M059J (cell line): ENCODE measurements at regions not wholly inside any gene's neighbourhood (a gene's known extent, or its start where the extent isn't known, plus 50 kb on each side); places are given as distances from the start of the nearest gene placed in this dataset.

Experiments used
- DNase-seq: peaks from one replicate; pipeline ENCODE4 v3.0.0-alpha.2; 2012; ENCODE audit warnings: low read depth

DNA sequence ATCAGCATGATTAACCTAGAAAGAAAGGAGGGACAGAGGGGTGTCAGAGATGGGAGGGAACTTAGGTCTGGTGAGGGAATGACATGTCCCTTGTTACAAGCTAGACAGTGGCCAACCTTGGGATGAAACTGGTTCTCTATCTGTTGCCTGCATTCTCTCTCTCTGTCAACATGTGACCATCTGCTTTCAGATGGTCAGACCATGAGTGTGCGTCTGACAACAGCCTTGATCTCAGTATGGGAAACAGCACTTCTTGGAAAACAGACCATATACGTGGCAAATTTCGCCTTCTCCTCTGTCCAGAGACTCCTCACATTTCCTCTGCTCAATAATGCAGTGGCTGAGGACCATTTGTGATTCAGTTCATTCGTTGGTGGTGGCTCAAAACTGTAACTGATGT is 845.9 kb downstream of the TYW1 start:
- peak; percentile 31 for DNase-seq

DNA sequence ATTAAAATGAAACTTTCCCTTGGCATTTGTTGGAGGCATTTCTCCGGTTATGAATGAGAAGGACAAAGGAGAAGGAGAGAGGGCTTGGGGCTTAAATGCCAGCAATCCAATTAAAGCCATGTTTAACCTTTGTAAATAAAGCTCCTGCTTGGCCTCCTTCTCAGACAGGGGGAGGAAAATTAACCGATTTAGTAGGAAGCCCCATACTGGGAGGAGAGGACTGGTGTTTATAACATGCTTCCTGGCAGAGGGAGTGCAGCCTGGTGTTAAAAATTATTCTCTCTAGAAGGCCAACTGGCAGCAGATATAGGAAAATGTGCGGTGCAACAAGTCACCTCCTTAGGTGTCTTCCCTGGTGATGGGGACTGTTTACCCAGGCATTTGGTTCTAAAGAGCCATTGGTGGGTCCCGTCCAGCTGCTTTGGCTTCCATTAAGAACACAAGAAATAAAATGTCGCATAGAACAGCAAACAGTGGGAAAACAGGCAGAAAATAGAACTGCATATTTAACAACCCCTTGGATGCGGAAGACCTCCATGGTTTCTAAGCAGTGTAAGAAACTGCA is 846.5 kb downstream of the TYW1 start:
- no peak for DNase-seq

DNA sequence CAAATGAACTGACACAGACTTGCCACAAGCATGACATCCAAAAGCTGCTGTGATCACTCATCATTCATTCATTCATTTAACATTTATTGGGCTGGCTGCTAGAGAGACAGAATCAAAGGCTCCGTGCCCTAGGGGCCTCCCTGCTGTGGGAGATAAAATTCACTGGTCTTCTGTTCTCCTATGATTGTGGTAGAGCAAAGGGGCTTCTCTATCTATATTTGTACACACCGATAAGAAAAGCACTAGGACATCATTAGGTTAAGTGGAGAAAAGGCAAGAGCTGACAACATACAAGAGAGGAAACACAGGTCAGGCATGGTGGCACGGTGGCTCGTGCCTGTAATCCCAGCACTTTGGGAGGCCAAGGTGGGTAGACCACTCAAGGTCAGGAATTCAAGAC is 847.0 kb downstream of the TYW1 start:
- DNase-seq = no peak

DNA sequence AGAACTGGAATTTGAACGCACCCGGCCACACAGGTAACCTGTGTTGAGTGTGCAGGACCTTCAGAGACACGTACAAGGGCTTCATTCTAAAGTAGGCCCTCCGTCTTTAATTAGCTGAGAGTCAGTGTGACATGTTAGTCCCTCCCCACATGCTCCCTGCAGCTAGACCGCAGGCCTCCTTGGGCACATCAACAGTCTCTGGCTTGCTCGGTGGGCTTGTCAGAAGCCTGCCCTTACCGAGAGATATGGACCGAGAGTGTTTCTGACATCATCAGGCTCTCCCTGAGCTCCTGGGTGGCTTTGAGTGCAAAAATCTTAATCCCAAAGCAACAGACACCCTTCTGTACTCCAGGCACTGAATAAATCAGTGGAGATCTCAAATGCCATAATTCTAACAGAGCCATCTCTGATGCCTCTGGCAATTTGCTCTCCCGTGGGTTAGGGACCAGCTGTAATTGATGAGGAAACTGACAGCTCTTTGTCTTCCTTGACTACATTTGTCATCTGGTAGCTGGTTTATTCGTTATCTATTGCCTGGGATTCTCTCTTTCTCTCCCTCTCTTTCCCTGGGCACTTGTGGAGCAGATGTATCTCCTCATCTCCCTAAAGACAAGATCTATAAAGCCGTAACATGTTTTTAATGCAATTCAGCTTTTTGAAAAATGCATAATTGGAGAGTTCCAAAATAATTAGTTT is 850.6 kb downstream of the TYW1 start:
- DNase-seq = no peak

DNA sequence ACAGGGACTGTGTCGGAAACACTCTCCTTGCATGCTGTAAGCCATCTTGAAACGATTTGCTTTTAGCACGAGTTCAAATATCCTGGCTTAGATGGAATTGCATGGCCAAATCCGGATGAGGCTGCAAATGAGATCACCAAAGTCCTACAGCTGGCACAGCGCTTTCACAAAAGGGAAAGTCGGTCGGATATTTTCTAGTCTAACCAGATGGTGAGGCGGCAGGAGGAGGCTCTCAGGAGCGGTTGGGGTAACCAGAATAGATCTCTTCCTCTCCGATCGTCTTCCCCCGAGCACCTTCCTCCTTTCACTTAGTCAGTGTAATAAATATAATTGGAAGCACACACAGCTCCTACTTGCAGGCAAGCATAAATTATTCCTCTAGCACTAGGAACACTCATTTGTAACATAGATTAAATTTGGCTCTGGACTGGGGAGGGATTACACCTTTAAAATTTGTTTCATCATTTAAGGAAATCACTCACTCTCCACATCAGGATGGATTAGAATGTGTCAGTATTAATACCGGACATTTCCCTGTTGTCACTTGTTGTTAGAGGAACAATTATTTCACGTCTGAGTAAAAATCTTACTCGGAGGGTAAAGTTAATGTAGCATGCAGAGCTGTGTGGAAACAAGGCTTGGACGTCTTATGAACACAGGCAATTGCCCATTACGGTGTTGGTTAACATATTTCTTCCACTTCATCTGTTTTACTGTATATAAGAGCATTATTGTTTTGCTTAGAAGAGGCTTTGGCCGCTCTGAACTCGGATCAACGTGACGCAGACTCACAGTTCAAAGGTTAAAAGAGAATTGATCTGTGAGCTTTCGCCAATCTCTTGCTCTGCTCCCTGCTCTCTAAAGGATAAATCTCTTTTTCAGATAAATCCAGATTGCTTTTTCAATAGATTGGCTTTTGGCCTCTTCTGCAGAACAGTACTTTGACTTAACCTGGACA is 857.9 kb downstream of the TYW1 start:
- DNase-seq = peak; percentile 40

DNA sequence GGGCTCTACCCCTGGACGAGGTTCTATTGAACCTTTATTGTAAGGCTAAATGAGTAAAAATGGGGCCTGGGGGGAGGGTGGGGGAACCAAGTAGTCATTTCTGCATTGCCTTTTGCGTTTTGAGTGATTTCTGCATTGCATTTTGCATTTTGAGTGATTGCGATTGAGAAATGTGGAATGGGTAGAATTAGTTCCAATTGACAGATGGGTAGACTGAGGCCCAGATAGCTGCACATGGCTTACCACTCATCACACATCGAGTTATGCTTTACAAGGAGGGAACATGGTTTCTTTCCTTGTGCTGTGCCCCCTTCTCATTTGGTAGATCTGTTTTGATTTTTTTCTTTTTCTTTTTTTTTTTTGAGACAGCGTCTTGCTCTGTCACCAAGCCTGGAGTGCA is 858.7 kb downstream of the TYW1 start:
- no peak for DNase-seq

DNA sequence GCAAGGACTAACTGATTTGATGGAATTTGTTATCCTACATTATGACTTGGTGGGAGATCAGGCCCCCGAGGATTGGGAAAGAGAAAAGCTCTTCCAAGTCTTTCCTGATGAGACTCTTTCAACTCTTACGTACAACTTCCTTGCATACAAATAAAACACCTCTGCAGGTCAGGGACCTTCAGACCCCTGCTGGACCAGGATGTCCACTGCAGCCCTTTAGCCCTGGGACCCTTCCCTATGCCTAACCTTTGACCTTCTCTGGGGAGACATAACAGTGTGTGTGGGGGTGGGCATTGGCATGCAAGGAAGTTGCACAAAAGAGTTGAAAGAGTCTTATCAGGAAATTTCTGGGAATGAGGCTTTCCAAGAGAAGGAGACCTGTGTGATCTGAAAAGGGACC is 859.4 kb downstream of the TYW1 start:
- no peak for DNase-seq

DNA sequence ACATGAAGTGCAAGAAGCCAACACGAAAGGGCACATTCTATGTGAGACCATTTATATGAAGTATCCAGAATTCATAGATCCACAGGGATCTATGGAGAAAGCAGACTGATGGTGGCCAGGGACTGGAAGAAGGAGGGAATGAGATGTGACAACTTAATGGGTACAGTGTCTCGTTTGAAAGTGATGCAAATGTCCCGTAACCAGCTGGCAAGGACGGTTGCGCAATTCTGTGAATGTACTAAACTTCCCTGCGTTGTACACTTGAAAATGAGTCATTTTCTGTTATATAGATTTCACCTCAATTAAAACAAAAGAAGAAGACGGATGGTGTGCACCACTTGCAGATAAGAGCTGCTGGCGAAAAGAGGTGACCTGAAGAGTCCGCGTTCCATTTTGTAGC is 861.1 kb downstream of the TYW1 start:
- DNase-seq = no peak

DNA sequence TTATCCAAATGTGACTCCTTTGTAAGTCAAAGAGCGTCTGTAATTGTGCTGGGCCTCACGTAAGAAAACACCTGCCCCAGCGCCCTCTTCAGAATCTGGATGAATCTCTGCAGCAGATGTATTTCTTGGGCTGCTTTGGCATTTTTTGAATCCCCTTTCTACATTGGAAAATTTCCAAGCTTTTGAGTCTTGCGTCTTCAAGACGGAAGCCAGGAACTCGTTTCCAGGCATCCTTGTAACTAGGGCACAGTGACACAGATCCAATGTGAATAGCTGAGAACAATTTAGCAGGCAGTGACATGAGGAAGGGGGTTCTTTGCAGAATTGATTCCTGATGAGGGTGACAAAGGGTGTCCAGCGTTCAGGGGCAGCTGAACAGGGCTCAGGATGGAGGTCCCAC is 862.3 kb downstream of the TYW1 start:
- DNase-seq = no peak

DNA sequence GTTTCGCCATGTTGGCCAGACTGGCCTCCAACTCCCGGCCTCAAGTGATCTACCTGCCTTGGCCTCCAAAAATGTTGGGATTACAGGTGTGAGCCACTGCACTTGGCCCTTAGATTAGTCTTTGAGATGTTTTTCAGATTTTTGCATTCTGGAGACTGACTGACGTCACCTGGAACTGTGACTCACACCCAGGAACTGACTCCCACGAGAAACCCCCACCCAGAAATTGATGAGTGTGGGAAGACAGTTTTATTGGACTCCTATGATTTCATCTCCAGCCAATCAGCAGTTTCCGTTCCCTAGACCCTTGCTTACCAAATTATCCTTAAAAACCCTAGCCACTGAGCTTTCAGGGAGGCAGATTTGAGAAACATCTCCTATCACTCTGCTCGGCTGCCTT is 867.3 kb downstream of the TYW1 start:
- peak; percentile 61 for DNase-seq

DNA sequence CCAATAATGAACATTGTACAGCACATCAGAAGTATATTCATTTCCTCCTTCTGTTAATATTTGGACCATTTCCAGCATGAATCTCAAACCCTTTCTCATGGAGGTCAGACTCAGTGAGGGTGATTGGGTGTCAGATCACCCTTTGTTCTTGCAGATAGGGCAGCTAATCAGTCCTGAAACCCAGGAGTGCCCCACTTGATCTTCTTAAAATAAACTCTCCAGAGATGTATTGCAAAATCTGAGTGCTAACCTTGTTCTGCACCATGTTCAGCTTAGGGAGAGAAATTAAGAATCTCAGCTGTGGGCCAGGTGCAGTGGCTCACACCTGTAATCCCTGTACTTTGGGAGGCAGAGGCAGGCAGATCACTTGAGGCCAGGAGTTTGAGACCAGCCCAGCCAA is 869.4 kb downstream of the TYW1 start:
- DNase-seq = no peak

DNA sequence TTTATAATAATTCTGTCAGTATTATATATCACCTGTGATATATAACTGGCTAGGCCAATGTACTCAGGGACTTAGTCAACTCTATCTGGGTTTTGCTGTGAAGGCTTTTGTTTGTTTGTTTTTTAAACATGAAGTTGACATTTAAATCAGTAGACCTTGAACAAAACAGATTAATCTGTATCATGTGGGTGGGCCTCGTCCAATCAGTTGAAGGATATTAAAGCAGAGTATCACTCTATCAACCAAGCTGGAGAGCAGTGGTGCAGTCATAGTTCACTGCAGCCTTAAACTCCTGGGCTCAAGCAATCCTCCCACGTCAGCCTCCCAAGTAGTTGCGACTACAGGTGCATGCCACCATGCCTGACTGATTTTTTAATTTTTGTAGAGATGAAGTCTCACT is 870.2 kb downstream of the TYW1 start:
- DNase-seq = no peak

DNA sequence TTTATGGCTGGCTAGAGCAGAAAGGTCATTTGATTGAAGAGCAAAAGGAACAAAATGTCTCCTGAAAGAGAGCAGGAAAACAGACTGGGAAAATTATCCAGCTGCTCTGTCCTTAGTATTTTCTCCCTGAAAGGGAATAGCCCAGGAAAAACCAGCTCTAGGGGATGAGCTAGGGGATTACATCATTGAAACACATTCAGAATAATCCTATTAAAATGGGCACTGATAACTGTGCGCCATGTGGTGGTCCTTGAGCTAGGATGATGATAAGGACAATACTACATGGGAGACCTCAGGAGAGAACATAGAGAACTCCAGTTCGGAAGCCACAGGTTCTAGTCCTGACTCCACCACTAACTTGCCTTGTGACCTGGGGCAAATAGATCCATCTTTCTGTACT is 873.8 kb downstream of the TYW1 start:
- DNase-seq = no peak

DNA sequence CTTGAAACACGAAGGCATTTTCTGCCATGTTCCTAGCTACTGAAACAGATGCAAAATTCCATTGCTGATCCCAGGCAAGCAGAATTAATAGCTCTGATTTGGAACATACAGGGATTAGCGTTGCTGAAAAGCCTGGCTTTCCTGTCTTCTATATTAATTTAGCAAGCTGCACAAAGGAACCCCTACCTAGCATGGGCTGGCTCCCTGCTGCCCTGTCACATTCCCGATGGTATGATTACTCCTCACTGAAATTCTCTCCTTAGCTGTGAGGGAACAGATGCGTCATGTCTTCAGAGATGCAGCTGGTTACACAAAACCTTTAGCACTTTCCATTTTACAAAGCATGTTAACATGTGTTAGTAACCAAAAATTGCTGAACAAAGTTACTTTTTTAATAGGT is 878.9 kb downstream of the TYW1 start:
- DNase-seq = no peak

DNA sequence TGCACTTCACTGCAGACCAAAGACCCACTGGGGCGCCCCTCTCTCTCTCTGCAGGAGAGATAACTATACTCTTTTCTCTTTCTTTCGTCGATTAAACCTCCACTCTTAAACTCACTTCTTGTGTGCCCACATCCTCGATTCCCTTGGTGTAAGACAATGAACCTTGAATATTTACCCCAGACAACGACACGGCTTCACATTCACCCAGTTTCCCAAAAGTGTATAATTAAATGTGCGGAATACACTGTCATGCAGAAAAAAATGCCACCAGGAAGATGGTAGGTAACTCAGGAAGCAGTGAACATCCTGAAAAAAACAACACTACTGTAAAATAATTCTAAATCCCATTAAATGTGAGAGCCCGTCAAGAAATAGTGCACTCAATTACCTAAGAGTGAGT is 882.2 kb downstream of the TYW1 start:
- DNase-seq = no peak

DNA sequence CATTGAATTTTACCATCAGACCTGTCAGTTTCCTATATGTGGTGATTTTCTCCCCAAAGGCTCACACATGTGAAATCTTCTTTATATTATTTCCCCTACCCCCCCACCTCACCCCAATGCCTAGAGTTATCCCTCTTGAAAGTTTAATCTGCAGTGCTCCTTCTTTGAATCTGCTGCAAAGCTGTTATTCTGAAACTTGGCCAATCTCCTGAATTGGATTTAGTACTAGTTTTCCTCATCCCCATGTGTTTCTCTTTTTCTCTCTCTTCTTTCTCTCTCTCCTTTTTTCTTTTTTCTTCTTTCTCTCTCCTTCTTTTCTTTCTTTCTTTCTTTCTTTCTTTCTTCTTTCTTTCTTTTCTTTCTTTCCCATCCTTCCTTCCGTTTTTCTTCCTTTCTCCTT is 886.2 kb downstream of the TYW1 start:
- DNase-seq = no peak

DNA sequence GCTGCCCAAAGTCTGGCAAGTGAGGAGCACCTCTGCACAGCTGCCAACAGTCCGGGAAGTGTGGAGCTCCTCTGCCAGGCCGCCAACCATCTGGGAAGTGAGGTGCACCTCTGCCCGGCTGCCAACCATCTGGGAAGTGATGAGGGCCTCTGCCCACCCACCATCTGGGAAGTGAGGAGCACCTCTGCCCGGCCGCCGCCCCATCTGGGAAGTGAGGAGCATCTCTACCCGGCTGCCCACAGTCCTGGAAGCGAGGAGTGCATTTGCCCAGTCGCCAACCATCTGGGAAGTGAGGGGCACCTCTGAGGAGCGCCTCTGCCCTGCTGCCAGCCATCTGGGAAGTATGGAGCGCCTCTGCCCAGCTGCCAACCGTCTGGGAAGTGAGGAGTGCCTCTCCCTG is 893.7 kb downstream of the TYW1 start:
- no peak for DNase-seq

DNA sequence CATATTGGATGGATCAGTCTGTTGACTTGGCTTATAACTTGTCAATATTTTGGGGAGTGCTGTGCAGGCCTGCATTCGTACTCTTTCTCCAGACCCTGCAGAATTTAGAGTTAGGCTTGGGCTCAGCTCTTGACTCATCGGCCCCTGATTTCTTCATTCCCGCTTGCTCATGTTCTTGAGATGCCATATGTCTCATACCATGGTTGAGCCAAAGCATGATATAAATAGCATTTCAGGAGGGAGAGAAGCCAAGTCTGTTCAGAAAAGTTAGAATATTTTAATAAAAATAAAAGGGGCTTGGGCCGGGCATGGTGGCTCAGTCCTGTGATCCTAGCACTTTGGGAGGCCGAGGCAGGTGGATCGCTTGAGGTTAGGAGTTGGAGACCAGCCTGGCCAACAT is 898.1 kb downstream of the TYW1 start:
- no peak for DNase-seq

DNA sequence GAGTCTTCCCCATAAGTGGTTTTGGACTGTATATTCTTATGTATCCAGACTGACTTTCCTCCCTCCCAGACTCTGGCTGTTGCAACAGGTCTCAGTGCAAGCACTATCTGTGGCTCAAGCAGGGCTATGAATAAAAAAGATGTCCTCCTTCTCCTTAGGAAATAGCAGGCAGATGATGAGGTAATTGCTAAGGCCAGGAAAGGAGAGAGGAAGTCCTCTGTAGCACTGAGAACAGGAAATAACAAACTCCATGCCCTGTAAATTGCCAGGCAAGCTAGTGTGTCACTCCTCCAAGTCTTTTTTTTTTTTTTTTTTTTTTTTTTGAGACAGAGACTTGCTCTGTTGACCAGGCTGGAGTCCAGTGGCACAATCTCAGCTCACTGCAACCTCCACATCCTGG is 900.1 kb downstream of the TYW1 start:
- DNase-seq = peak; percentile 66

DNA sequence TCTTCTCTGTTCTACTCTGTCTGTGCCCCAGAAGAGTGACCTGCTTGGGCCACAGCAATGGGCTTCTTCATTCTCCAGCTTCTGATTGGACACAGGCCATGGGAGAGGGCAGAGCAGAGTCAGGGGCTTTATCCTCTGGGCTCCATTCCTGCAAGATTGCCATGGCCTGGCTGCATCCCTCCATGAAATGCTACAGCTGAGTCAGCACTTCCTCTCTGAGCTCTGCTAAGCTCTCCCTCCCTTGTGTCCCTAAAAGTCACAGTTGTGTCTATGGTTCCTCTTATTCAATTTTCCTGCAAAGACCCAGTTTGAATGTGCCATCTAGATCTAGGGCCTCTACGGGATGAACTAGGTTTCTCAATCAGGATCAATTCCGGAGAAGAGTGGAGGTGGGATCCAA is 903.8 kb downstream of the TYW1 start:
- DNase-seq = no peak

DNA sequence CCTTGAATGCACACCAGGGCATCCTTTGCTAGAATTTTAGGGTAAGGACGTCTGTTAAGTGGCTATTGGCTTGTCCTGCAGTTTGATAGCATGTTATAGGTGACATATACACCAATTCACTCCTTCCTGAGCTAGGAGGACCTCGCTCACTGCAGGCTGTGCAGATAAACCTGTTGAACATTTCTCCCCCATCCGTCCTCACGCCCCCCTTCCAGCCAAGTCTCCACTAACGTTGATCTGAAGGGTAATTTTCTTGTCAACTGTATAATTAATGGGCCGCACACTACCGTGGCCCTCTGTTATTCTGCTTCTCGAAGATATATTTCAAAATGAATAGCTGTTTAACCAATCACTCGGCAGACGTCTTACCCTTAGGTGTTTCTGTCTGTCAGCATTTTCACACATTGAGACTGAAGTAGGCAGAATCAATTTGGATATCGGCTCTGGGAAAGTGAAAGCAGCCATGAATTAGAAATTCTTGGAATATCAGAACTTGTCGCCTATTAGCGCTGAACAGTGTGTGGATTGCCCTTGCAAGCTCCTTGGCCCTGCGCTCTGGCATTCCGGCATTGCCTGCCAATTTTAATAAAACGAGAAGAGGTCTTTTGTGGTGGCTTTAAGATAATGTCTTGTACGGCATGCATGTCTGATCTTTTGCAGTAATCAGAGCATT is 905.3 kb downstream of the TYW1 start:
- no peak for DNase-seq

DNA sequence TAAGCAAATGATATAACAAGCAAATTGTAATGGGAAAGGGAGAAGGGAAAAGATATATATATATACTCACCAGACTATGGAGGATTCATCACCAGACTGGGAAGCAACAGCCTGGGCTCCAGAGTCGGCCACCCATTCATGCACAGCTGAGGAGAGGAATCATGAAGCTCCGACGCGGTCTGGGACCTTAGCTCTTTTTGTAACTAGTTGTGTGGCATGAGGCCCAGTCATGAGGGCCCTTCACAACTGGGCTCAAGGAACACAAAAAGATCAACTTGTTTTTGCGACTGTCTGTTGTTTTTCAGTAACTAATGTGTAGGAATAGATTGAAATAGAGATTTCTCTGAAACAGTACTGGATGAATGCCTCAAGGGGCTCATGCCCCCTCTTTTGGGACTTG is 911.2 kb downstream of the TYW1 start:
- no peak for DNase-seq
